CD14-positive monocyte (primary cell): ENCODE measurements at regions not wholly inside any gene's neighbourhood (a gene's known extent, or its start where the extent isn't known, plus 50 kb on each side); places are given as distances from the start of the nearest gene placed in this dataset.

Experiments
- DNase-seq, 3 donors: peaks; one replicate each; pipeline ENCODE4 v3.0.0-alpha.2; 2011 to 2022
- H2AFZ ChIP-seq: 2 replicates; pipeline ENCODE4 v1.6.0; 2012; ENCODE audit warnings: mild to moderate bottlenecking, low read depth, low read length, inconsistent platforms; ENCODE audit not compliant: insufficient read depth, poor library complexity, severe bottlenecking
- H3K27ac ChIP-seq, 2 donors: 1 replicate in 1 of 2; 2 replicates in 1 of 2; pipeline ENCODE4 v1.5.1; 2012 to 2013; ENCODE audit warnings: low read length in 2 of 2, control low read depth in 1 of 2, inconsistent platforms in 1 of 2, low read depth in 1 of 2, mild to moderate bottlenecking in 1 of 2
- H3K27me3 ChIP-seq, 2 donors: one replicate each; pipeline versions ENCODE4 v1.6.0 to v1.6.1; 2011 to 2013; ENCODE audit warnings: low read length in 2 of 2; ENCODE audit not compliant: control insufficient read depth in 2 of 2, insufficient read depth in 2 of 2
- H3K36me3 ChIP-seq, 2 donors: replicated peaks in 1 of 2; 1 replicate in 1 of 2; 2 replicates in 1 of 2; pipeline versions ENCODE4 v1.5.1 to v1.6.1; 2012 to 2013; ENCODE audit warnings: low read length in 2 of 2, control low read depth in 1 of 2, inconsistent platforms in 1 of 2, mild to moderate bottlenecking in 1 of 2; ENCODE audit not compliant: insufficient read depth in 2 of 2, control insufficient read depth in 1 of 2
- H3K4me1 ChIP-seq, 2 donors: 1 replicate in 1 of 2; 2 replicates in 1 of 2; pipeline versions ENCODE4 v1.5.1 to v1.6.1; 2012 to 2013; ENCODE audit warnings: low read length in 2 of 2, control low read depth in 1 of 2, inconsistent platforms in 1 of 2, mild to moderate bottlenecking in 1 of 2, moderate library complexity in 1 of 2; ENCODE audit not compliant: insufficient read depth in 2 of 2, control insufficient read depth in 1 of 2
- H3K4me2 ChIP-seq: replicated peaks from 2 replicates; pipeline ENCODE3; 2012; ENCODE audit warnings: low read length, moderate library complexity, mild to moderate bottlenecking; ENCODE audit not compliant: poor library complexity, severe bottlenecking; ENCODE audit errors: extremely low read depth
- H3K4me3 ChIP-seq, 3 experiments: fragments of 200-600 bp in 1 of 3; sonication (generic) in 1 of 3; replicated peaks in 1 of 3; 1 replicate in 2 of 3; 2 replicates in 1 of 3; pipeline ENCODE4 v1.5.1; 2011 to 2013; ENCODE audit warnings: low read length in 3 of 3, mild to moderate bottlenecking in 3 of 3, control low read depth in 2 of 3, low read depth in 2 of 3, inconsistent platforms in 1 of 3, moderate library complexity in 1 of 3
- H3K79me2 ChIP-seq: 2 replicates; pipeline ENCODE4 v1.6.0; 2012; ENCODE audit warnings: mild to moderate bottlenecking, control low read depth, inconsistent platforms, low read length, moderate library complexity; ENCODE audit not compliant: insufficient read depth
- H3K9ac ChIP-seq: 2 replicates; pipeline ENCODE4 v1.6.0; 2017; ENCODE audit warnings: low read length, mild to moderate bottlenecking; ENCODE audit not compliant: insufficient read depth, poor library complexity, severe bottlenecking
- H3K9me3 ChIP-seq, 2 donors: replicated peaks in 1 of 2; 1 replicate in 1 of 2; 2 replicates in 1 of 2; pipeline versions ENCODE4 v1.5.1 to v1.6.1; 2012 to 2013; ENCODE audit warnings: low read length in 2 of 2, control low read depth in 1 of 2; ENCODE audit not compliant: control insufficient read depth in 1 of 2, insufficient read depth in 1 of 2
- H4K20me1 ChIP-seq: 2 replicates; pipeline ENCODE4 v1.6.0; 2012; ENCODE audit warnings: mild to moderate bottlenecking, low read length, control low read depth, moderate library complexity; ENCODE audit not compliant: insufficient read depth
- H3K27ac Mint-ChIP-seq, 7 donors: one replicate each; pipeline ENCODE4 v1.8.0; 2020; ENCODE audit warnings: mild to moderate bottlenecking in 7 of 7, mixed read lengths in 7 of 7, moderate library complexity in 6 of 7, inconsistent platforms in 2 of 7
- H3K27me3 Mint-ChIP-seq, 3 donors: one replicate each; pipeline ENCODE4 v1.8.0; 2021 to 2022; ENCODE audit warnings: low read depth in 3 of 3, mild to moderate bottlenecking in 3 of 3, mixed read lengths in 3 of 3, moderate library complexity in 3 of 3, inconsistent platforms in 1 of 3
- H3K36me3 Mint-ChIP-seq, 2 donors: one replicate each; pipeline ENCODE4 v1.8.0; 2020; ENCODE audit warnings: mixed read lengths in 2 of 2, inconsistent platforms in 1 of 2, mild to moderate bottlenecking in 1 of 2
- H3K4me1 Mint-ChIP-seq: one replicate; pipeline ENCODE4 v1.8.0; 2020; ENCODE audit warnings: mild to moderate bottlenecking, mixed read lengths
- H3K4me3 Mint-ChIP-seq, 2 donors: one replicate each; pipeline ENCODE4 v1.8.0; 2020; ENCODE audit warnings: mild to moderate bottlenecking in 2 of 2, mixed read lengths in 2 of 2, moderate library complexity in 1 of 2
- H3K9me3 Mint-ChIP-seq, 7 donors: one replicate each; pipeline ENCODE4 v1.8.0; 2020 to 2022; ENCODE audit warnings: mixed read lengths in 7 of 7, mild to moderate bottlenecking in 6 of 7, moderate library complexity in 6 of 7, inconsistent platforms in 2 of 7
- WGBS: methylation state at CpG from one replicate; pipeline ENCODE4 v1.1.5; 2013; ENCODE audit warnings: missing lambda C conversion rate; ENCODE audit not compliant: insufficient coverage; 5-methylcytosine and 5-hydroxymethylcytosine counted together
- intact Hi-C, 2 donors: fragments of 100-400 bp; cut with micrococcal nuclease; formaldehyde crosslinking; loops; one replicate each; pipeline versions ENCODE4 v1.15.0 to v1.15.1; 2023
- TF ChIP-seq, protein P1 (sequence below): fragments of 200-600 bp; IDR thresholded peaks from one replicate; pipeline ENCODE4 v1.8.0; 2022; ENCODE audit warnings: antibody characterized with exemption, mild to moderate bottlenecking

DNA sequence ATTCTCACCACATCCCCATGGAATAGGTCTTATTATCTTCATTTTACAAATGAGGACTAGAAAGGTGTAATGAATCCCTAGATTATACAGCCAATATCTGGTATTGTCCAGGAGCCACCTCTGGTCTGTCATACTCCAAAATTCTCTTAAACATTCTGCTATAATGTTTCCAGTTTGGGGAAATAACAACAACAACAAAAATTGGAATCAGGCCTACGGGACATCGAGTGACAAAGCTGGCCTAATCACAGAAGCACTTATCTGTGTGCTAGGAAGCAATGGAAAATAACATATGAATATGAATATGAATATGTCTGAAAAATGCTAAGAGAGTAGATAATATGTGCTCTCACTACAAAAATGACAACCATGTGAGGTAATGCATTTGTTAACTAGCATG lies 264.1 kb downstream of the GASK1B start:
- Histone ChIP-seq H3K9ac (no peak overlapping the region), H3K27me3 (no peaks in the 10 kb centered on the region), H3K4me1 (no peaks in the 10 kb centered on the region), H2AFZ (no peak overlapping the region), H3K36me3 (no peaks in the 10 kb centered on the region), H4K20me1 (no peaks in the 10 kb centered on the region), H3K79me2 (no peaks in the 10 kb centered on the region), H3K27ac (no peak overlapping the region), H3K4me3 (no peak overlapping the region), H3K9me3 (no peaks in the 10 kb centered on the region), H3K4me2 (no peak overlapping the region)
- Mint-ChIP-seq H3K9me3 (no peaks in the 10 kb centered on the region), H3K36me3 (no peaks in the 10 kb centered on the region), H3K4me1 (no peaks in the 10 kb centered on the region), H3K27me3 (peaks cover 0 to 1% (median 0%) of the 10 kb centered on the region in 3 donors), H3K4me3 (no peak overlapping the region), H3K27ac (no peak overlapping the region)
- TF ChIP-seq, protein P1, sequence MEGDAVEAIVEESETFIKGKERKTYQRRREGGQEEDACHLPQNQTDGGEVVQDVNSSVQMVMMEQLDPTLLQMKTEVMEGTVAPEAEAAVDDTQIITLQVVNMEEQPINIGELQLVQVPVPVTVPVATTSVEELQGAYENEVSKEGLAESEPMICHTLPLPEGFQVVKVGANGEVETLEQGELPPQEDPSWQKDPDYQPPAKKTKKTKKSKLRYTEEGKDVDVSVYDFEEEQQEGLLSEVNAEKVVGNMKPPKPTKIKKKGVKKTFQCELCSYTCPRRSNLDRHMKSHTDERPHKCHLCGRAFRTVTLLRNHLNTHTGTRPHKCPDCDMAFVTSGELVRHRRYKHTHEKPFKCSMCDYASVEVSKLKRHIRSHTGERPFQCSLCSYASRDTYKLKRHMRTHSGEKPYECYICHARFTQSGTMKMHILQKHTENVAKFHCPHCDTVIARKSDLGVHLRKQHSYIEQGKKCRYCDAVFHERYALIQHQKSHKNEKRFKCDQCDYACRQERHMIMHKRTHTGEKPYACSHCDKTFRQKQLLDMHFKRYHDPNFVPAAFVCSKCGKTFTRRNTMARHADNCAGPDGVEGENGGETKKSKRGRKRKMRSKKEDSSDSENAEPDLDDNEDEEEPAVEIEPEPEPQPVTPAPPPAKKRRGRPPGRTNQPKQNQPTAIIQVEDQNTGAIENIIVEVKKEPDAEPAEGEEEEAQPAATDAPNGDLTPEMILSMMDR = no peak
- no CpG with 5 or more reads among the region's 2 CpGs for WGBS
- intact Hi-C loops = no loop called here
- DNase-seq = no peak

DNA sequence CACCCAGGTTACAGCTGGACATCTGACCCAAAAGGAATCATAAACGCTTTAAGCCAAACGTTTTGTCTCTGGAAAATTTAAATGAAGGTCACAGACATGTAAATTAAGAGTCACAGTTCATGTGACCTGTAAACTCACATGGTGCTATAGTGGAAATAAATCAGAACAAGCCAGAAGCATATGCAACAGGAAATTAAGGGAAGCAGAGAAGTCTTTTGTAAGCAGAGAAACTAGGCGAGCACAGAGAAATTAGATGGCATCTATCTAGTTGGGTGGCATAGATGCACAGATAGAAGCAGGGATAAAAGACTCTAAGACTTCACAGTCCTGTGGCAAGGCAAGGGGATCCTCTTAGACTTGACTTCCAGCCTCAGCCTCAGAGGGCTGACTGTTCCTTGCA lies 264.8 kb downstream of the GASK1B start:
- H3K4me3 Mint-ChIP-seq = no peak overlapping the region
- H3K9me3 ChIP-seq = no peaks in the 10 kb centered on the region
- no peaks in the 10 kb centered on the region for H4K20me1 ChIP-seq
- H3K9ac ChIP-seq = no peak overlapping the region
- H3K36me3 ChIP-seq = no peaks in the 10 kb centered on the region
- H3K27ac ChIP-seq = no peak overlapping the region
- H3K4me1 Mint-ChIP-seq = no peaks in the 10 kb centered on the region
- no peaks in the 10 kb centered on the region for H3K4me1 ChIP-seq
- H3K27me3 Mint-ChIP-seq = no peaks in the 10 kb centered on the region
- H3K27me3 ChIP-seq = no peaks in the 10 kb centered on the region
- no peak overlapping the region for H3K27ac Mint-ChIP-seq
- no peaks in the 10 kb centered on the region for H3K79me2 ChIP-seq
- DNase-seq = no peak
- H2AFZ ChIP-seq = no peak overlapping the region
- no peak overlapping the region for H3K4me3 ChIP-seq
- H3K4me2 ChIP-seq = no peak overlapping the region
- no peaks in the 10 kb centered on the region for H3K36me3 Mint-ChIP-seq
- 79% methylated on average over 3 of the region's 3 CpGs for WGBS
- TF ChIP-seq, protein P1 = no peak
- peaks cover 0 to under 1% (median 0%) of the 10 kb centered on the region in 7 donors for H3K9me3 Mint-ChIP-seq
- intact Hi-C loops = no loop called here
